Hematopoietic multipotent progenitor cell (in vitro differentiated cells): ENCODE measurements at regions not wholly inside any gene's neighbourhood (a gene's known extent, or its start where the extent isn't known, plus 50 kb on each side); places are given as distances from the start of the nearest gene placed in this dataset.

Source experiments
- DNase-seq, 3 donors: peaks; one replicate each; pipeline ENCODE4 v3.0.0-alpha.2; 2011 to 2015; ENCODE audit warnings: low read depth in 2 of 3, low spot score in 2 of 3

- no peak for DNase-seq
These were observed 189.8 kb upstream of the HHIP start for GRCh38 chr4:144456196-144456595.

GRCh38 chr4:144461906-144462305, 184.1 kb upstream of the HHIP start:
- DNase-seq = no peak

- no peak for DNase-seq
These were observed 182.7 kb upstream of the HHIP start for GRCh38 chr4:144463236-144463635.

- no peak for DNase-seq
These were observed 182.1 kb upstream of the HHIP start for GRCh38 chr4:144463896-144464295.

GRCh38 chr4:144465546-144465945, 180.4 kb upstream of the HHIP start:
- DNase-seq = no peak

- no peak for DNase-seq
These were observed 165.9 kb upstream of the HHIP start for GRCh38 chr4:144480068-144480467.

GRCh38 chr4:144489831-144490230, 156.1 kb upstream of the HHIP start:
- no peak for DNase-seq

- no peak for DNase-seq
These were observed 151.7 kb upstream of the HHIP start for GRCh38 chr4:144494280-144494679.

GRCh38 chr4:144495944-144496343, 150.0 kb upstream of the HHIP start:
- no peak for DNase-seq

GRCh38 chr4:144499777-144500176, 146.2 kb upstream of the HHIP start:
- DNase-seq = no peak

- DNase-seq = no peak
These were observed 144.7 kb upstream of the HHIP start for GRCh38 chr4:144501231-144501780.

- no peak for DNase-seq
These were observed 141.1 kb upstream of the HHIP start for GRCh38 chr4:144504883-144505282.

GRCh38 chr4:144507311-144508101, 138.4 kb upstream of the HHIP start:
- DNase-seq = no peak

GRCh38 chr4:144509088-144510015, 136.6 kb upstream of the HHIP start:
- no peak for DNase-seq

GRCh38 chr4:144514736-144515135, 131.2 kb upstream of the HHIP start:
- no peak for DNase-seq

GRCh38 chr4:144518181-144518895, 127.6 kb upstream of the HHIP start:
- DNase-seq = no peak

- no peak for DNase-seq
These were observed 114.1 kb upstream of the HHIP start for GRCh38 chr4:144531841-144532240.

GRCh38 chr4:144547678-144548298, 98.2 kb upstream of the HHIP start:
- DNase-seq = no peak

GRCh38 chr4:144556636-144557035, 89.3 kb upstream of the HHIP start:
- DNase-seq = peak in 1 of 3 donors; percentile 35

- no peak for DNase-seq
These were observed 88.6 kb upstream of the HHIP start for GRCh38 chr4:144557404-144557803.
